Transverse colon (tissue), 3 donors: ENCODE measurements at regions not wholly inside any gene's neighbourhood (a gene's known extent, or its start where the extent isn't known, plus 50 kb on each side); places are given as distances from the start of the nearest gene placed in this dataset.

Source experiments
- EP300 ChIP-seq: sonication (generic); formaldehyde crosslinking; IDR thresholded peaks from one replicate; pipeline ENCODE4 v1.6.1; 2017; ENCODE audit warnings: antibody characterized with exemption, low read depth
- POLR2A ChIP-seq: fragments of 450-650 bp; IDR thresholded peaks from one replicate; pipeline ENCODE4 v1.6.1; 2016; ENCODE audit warnings: antibody characterized with exemption, mild to moderate bottlenecking, moderate library complexity
- TF ChIP-seq, protein P1 (sequence below), 5 experiments: fragments of 200-600 bp in 3 of 5; fragments of 450-650 bp in 2 of 5; sonication (generic) in 3 of 5; IDR thresholded peaks; 1 replicate in 2 of 5; 2 replicates in 3 of 5; pipeline ENCODE4 v1.5.1; 2016 to 2017; ENCODE audit warnings: antibody characterized with exemption in 5 of 5, inconsistent platforms in 3 of 5, mild to moderate bottlenecking in 2 of 5, moderate library complexity in 1 of 5

DNA sequence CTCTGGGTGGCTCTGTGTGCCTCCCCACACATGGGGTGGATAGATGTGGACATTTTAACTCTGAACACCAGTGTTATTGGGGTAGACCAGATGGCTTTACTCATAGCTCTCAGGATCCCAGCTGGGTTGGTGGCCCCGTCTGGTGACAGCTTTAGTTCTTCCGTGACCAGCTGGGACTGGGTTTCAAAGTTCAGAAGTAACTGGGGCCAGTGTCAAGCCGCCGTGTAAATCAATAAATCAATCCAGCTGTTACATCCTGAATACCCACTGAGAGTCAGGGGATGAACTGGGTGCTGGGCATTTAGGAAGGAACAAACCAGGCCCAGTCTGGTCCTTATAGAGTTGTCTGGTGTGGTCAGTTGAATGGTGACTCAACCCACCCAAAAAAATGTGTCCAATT, 269.4 kb downstream of the CTTN start:
- TF ChIP-seq, protein P1, sequence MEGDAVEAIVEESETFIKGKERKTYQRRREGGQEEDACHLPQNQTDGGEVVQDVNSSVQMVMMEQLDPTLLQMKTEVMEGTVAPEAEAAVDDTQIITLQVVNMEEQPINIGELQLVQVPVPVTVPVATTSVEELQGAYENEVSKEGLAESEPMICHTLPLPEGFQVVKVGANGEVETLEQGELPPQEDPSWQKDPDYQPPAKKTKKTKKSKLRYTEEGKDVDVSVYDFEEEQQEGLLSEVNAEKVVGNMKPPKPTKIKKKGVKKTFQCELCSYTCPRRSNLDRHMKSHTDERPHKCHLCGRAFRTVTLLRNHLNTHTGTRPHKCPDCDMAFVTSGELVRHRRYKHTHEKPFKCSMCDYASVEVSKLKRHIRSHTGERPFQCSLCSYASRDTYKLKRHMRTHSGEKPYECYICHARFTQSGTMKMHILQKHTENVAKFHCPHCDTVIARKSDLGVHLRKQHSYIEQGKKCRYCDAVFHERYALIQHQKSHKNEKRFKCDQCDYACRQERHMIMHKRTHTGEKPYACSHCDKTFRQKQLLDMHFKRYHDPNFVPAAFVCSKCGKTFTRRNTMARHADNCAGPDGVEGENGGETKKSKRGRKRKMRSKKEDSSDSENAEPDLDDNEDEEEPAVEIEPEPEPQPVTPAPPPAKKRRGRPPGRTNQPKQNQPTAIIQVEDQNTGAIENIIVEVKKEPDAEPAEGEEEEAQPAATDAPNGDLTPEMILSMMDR (IDR thresholded peaks at IDR 0.05) = no peak
- TF ChIP-seq EP300 (no peak), POLR2A (no peak)
